ENCODE measurements at regions not wholly inside any gene's neighbourhood (a gene's known extent, or its start where the extent isn't known, plus 50 kb on each side); places are given as distances from the start of the nearest gene placed in this dataset.

GRCh38 chr4:97386969-97387368, 756.3 kb downstream of the STPG2 start:
- Histone ChIP-seq H3K27me3 (ENCODE audit: insufficient read depth, low read length) (no peaks in the 10 kb centered on the region), H3K27ac (ENCODE audit: low read depth, low read length) (no peak overlapping the region), H3K9me3 (ENCODE audit: insufficient read depth, low read depth, low read length) (no peaks in the 10 kb centered on the region), H3K79me2 (ENCODE audit: control insufficient read depth, insufficient read depth, low read length, poor library complexity) (no peaks in the 10 kb centered on the region), H2BK120ac (ENCODE audit: insufficient read depth, low read length, poor library complexity) (no peak overlapping the region), H3K18ac (ENCODE audit: low read length) (no peak overlapping the region), H4K91ac (ENCODE audit: low read depth, low read length) (no peak overlapping the region), H4K12ac (ENCODE audit: low read depth, low read length) (no peak overlapping the region), H4K8ac (ENCODE audit: low read depth, low read length) (no peak overlapping the region), H3K4ac (ENCODE audit: low read depth, low read length) (no peak overlapping the region), H3K9ac (ENCODE audit: low read length) (no peak overlapping the region), H2BK5ac (ENCODE audit: low read depth, low read length, poor library complexity) (no peak overlapping the region), H2AFZ (ENCODE audit: insufficient read depth, low read length, poor library complexity) (no peak overlapping the region), H2BK12ac (ENCODE audit: low read length) (no peak overlapping the region), H3K4me2 (ENCODE audit: low read length) (no peak overlapping the region), H3K14ac (ENCODE audit: low read length) (no peak overlapping the region), H2AK5ac (ENCODE audit: low read length) (no peak overlapping the region), H3K4me1 (ENCODE audit: control insufficient read depth in 1 of 2, insufficient read depth in 2 of 2, low read length in 2 of 2) (no peaks in the 10 kb centered on the region), H3K23ac (ENCODE audit: low read length) (no peak overlapping the region), H3K36me3 (ENCODE audit: control insufficient read depth in 1 of 2, insufficient read depth in 2 of 2, low read length in 2 of 2) (no peaks in the 10 kb centered on the region), H3K79me1 (ENCODE audit: low read length) (no peaks in the 10 kb centered on the region), H3K4me3 (ENCODE audit: low read depth, low read length) (no peak overlapping the region)
- no peak for DNase-seq

- Histone ChIP-seq H3K4me3 (ENCODE audit: low read depth, low read length) (no peak overlapping the region), H2BK120ac (ENCODE audit: insufficient read depth, low read length, poor library complexity) (no peak overlapping the region), H3K36me3 (ENCODE audit: control insufficient read depth in 1 of 2, insufficient read depth in 2 of 2, low read length in 2 of 2) (no peaks in the 10 kb centered on the region), H4K8ac (ENCODE audit: low read depth, low read length) (no peak overlapping the region), H2AK5ac (ENCODE audit: low read length) (no peak overlapping the region), H3K79me1 (ENCODE audit: low read length) (no peaks in the 10 kb centered on the region), H3K27ac (ENCODE audit: low read depth, low read length) (no peak overlapping the region), H2BK12ac (ENCODE audit: low read length) (no peak overlapping the region), H3K18ac (ENCODE audit: low read length) (no peak overlapping the region), H4K91ac (ENCODE audit: low read depth, low read length) (no peak overlapping the region), H3K9me3 (ENCODE audit: insufficient read depth, low read depth, low read length) (no peaks in the 10 kb centered on the region), H3K14ac (ENCODE audit: low read length) (no peak overlapping the region), H3K4ac (ENCODE audit: low read depth, low read length) (no peak overlapping the region), H4K12ac (ENCODE audit: low read depth, low read length) (no peak overlapping the region), H3K27me3 (ENCODE audit: insufficient read depth, low read length) (no peaks in the 10 kb centered on the region), H3K9ac (ENCODE audit: low read length) (no peak overlapping the region), H3K23ac (ENCODE audit: low read length) (no peak overlapping the region), H3K4me1 (ENCODE audit: control insufficient read depth in 1 of 2, insufficient read depth in 2 of 2, low read length in 2 of 2) (no peaks in the 10 kb centered on the region), H3K4me2 (ENCODE audit: low read length) (no peak overlapping the region), H2AFZ (ENCODE audit: insufficient read depth, low read length, poor library complexity) (no peak overlapping the region), H2BK5ac (ENCODE audit: low read depth, low read length, poor library complexity) (no peak overlapping the region), H3K79me2 (ENCODE audit: control insufficient read depth, insufficient read depth, low read length, poor library complexity) (no peaks in the 10 kb centered on the region)
- no peak for DNase-seq
- no CpG with 5 or more reads among the region's 1 CpG for WGBS (ENCODE audit: extremely low coverage, insufficient coverage, insufficient read length)
Observed at GRCh38 chr4:97394653-97395052, 748.6 kb downstream of the STPG2 start.

- Histone ChIP-seq H3K9ac (ENCODE audit: low read length) (no peak overlapping the region), H2AK5ac (ENCODE audit: low read length) (no peak overlapping the region), H2BK5ac (ENCODE audit: low read depth, low read length, poor library complexity) (no peak overlapping the region), H3K27me3 (ENCODE audit: insufficient read depth, low read length) (no peaks in the 10 kb centered on the region), H2BK12ac (ENCODE audit: low read length) (no peak overlapping the region), H3K4me1 (ENCODE audit: control insufficient read depth in 1 of 2, insufficient read depth in 2 of 2, low read length in 2 of 2) (no peaks in the 10 kb centered on the region), H2AFZ (ENCODE audit: insufficient read depth, low read length, poor library complexity) (no peak overlapping the region), H3K27ac (ENCODE audit: low read depth, low read length) (no peak overlapping the region), H3K4me2 (ENCODE audit: low read length) (no peak overlapping the region), H3K14ac (ENCODE audit: low read length) (no peak overlapping the region), H3K18ac (ENCODE audit: low read length) (no peak overlapping the region), H3K4me3 (ENCODE audit: low read depth, low read length) (no peak overlapping the region), H3K79me2 (ENCODE audit: control insufficient read depth, insufficient read depth, low read length, poor library complexity) (no peaks in the 10 kb centered on the region), H4K12ac (ENCODE audit: low read depth, low read length) (no peak overlapping the region), H2BK120ac (ENCODE audit: insufficient read depth, low read length, poor library complexity) (no peak overlapping the region), H4K8ac (ENCODE audit: low read depth, low read length) (no peak overlapping the region), H3K23ac (ENCODE audit: low read length) (no peak overlapping the region), H3K79me1 (ENCODE audit: low read length) (no peaks in the 10 kb centered on the region), H3K4ac (ENCODE audit: low read depth, low read length) (no peak overlapping the region), H3K36me3 (ENCODE audit: control insufficient read depth in 1 of 2, insufficient read depth in 2 of 2, low read length in 2 of 2) (no peaks in the 10 kb centered on the region), H4K91ac (ENCODE audit: low read depth, low read length) (no peak overlapping the region), H3K9me3 (ENCODE audit: insufficient read depth, low read depth, low read length) (no peaks in the 10 kb centered on the region)
- DNase-seq = no peak
- no CpG with 5 or more reads among the region's 3 CpGs for WGBS (ENCODE audit: extremely low coverage, insufficient coverage, insufficient read length)
Observed at GRCh38 chr4:97396097-97396496, 747.2 kb downstream of the STPG2 start.

- no peak overlapping the region for H3K27ac ChIP-seq (ENCODE audit: low read depth, low read length)
- no peak overlapping the region for H3K4me2 ChIP-seq (ENCODE audit: low read length)
- no peak overlapping the region for H3K4ac ChIP-seq (ENCODE audit: low read depth, low read length)
- no peak overlapping the region for H3K18ac ChIP-seq (ENCODE audit: low read length)
- no peaks in the 10 kb centered on the region for H3K79me2 ChIP-seq (ENCODE audit: control insufficient read depth, insufficient read depth, low read length, poor library complexity)
- H3K36me3 ChIP-seq (ENCODE audit: control insufficient read depth in 1 of 2, insufficient read depth in 2 of 2, low read length in 2 of 2) = no peaks in the 10 kb centered on the region
- no peak overlapping the region for H2BK5ac ChIP-seq (ENCODE audit: low read depth, low read length, poor library complexity)
- no peaks in the 10 kb centered on the region for H3K79me1 ChIP-seq (ENCODE audit: low read length)
- no peak overlapping the region for H2AK5ac ChIP-seq (ENCODE audit: low read length)
- no peak for DNase-seq
- H3K9me3 ChIP-seq (ENCODE audit: insufficient read depth, low read depth, low read length) = no peaks in the 10 kb centered on the region
- H3K23ac ChIP-seq (ENCODE audit: low read length) = no peak overlapping the region
- no peak overlapping the region for H2AFZ ChIP-seq (ENCODE audit: insufficient read depth, low read length, poor library complexity)
- no peak overlapping the region for H2BK12ac ChIP-seq (ENCODE audit: low read length)
- H3K4me3 ChIP-seq (ENCODE audit: low read depth, low read length) = no peak overlapping the region
- H4K91ac ChIP-seq (ENCODE audit: low read depth, low read length) = no peak overlapping the region
- H3K14ac ChIP-seq (ENCODE audit: low read length) = no peak overlapping the region
- H3K27me3 ChIP-seq (ENCODE audit: insufficient read depth, low read length) = no peaks in the 10 kb centered on the region
- H4K12ac ChIP-seq (ENCODE audit: low read depth, low read length) = no peak overlapping the region
- WGBS (ENCODE audit: extremely low coverage, insufficient coverage, insufficient read length) = no CpG with 5 or more reads among the region's 1 CpG
- H3K4me1 ChIP-seq (ENCODE audit: control insufficient read depth in 1 of 2, insufficient read depth in 2 of 2, low read length in 2 of 2) = no peaks in the 10 kb centered on the region
- H4K8ac ChIP-seq (ENCODE audit: low read depth, low read length) = no peak overlapping the region
- no peak overlapping the region for H3K9ac ChIP-seq (ENCODE audit: low read length)
- H2BK120ac ChIP-seq (ENCODE audit: insufficient read depth, low read length, poor library complexity) = no peak overlapping the region
Observed at GRCh38 chr4:97396605-97397004, 746.7 kb downstream of the STPG2 start.

Measured in trophoblast cell (in vitro differentiated cells and primary cell).